ENCODE measurements at regions not wholly inside any gene's neighbourhood (a gene's known extent, or its start where the extent isn't known, plus 50 kb on each side); places are given as distances from the start of the nearest gene placed in this dataset.

DNA sequence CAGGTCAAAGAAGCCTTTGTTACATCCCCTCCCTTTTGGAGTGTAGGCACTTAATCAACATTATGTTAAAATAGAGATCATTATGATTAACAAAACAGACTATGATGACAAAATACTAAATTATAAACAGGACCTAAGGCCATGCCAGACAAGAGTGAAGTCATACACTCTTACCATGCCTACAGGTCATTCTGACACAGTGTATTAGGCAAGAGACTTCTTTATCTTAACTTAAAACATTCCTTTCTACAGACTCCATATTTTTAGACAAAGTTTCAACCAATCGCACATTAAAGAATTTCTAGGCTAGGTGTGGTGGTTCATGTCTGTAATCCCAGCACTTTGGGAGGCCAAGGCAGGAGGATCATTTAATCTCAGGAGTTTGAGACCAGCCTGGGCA, 128.6 kb upstream of the SLC34A2 start:
- no peak overlapping the region for H3K27ac ChIP-seq
- no peaks in the 10 kb centered on the region for H3K27me3 ChIP-seq
- no peak overlapping the region for H3K4me3 ChIP-seq
- intact Hi-C loops (cut with DNase I), result no loop called here
- peak; percentile 34 for ATAC-seq
- TF ChIP-seq, protein P1, sequence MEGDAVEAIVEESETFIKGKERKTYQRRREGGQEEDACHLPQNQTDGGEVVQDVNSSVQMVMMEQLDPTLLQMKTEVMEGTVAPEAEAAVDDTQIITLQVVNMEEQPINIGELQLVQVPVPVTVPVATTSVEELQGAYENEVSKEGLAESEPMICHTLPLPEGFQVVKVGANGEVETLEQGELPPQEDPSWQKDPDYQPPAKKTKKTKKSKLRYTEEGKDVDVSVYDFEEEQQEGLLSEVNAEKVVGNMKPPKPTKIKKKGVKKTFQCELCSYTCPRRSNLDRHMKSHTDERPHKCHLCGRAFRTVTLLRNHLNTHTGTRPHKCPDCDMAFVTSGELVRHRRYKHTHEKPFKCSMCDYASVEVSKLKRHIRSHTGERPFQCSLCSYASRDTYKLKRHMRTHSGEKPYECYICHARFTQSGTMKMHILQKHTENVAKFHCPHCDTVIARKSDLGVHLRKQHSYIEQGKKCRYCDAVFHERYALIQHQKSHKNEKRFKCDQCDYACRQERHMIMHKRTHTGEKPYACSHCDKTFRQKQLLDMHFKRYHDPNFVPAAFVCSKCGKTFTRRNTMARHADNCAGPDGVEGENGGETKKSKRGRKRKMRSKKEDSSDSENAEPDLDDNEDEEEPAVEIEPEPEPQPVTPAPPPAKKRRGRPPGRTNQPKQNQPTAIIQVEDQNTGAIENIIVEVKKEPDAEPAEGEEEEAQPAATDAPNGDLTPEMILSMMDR (IDR thresholded peaks at IDR 0.05), result no peak
- DNase-seq, result no peak
- H3K9me3 ChIP-seq, result no peaks in the 10 kb centered on the region
- no peaks in the 10 kb centered on the region for H3K4me1 ChIP-seq
- H3K36me3 ChIP-seq, result no peaks in the 10 kb centered on the region

- Histone ChIP-seq H3K27me3 (no peaks in the 10 kb centered on the region), H3K4me1 (no peaks in the 10 kb centered on the region), H3K27ac (no peak overlapping the region), H3K9me3 (no peaks in the 10 kb centered on the region), H3K4me3 (no peak overlapping the region), H3K36me3 (no peaks in the 10 kb centered on the region)
- no peak for DNase-seq
- no peak for ATAC-seq
- TF ChIP-seq, protein P1 (IDR thresholded peaks at IDR 0.05), result no peak
- intact Hi-C loops (cut with DNase I), result no loop called here
These were observed 127.3 kb upstream of the SLC34A2 start for GRCh38 chr4:25528391-25528790.

- TF ChIP-seq, protein P1 (IDR thresholded peaks at IDR 0.05), result peak; percentile 26
- Histone ChIP-seq H3K9me3 (no peaks in the 10 kb centered on the region), H3K36me3 (no peaks in the 10 kb centered on the region), H3K4me1 (no peaks in the 10 kb centered on the region), H3K27ac (no peak overlapping the region), H3K27me3 (no peaks in the 10 kb centered on the region), H3K4me3 (no peak overlapping the region)
- ATAC-seq (no peak), DNase-seq (no peak)
- intact Hi-C loops (cut with DNase I), result no loop called here
These were observed 124.4 kb upstream of the SLC34A2 start for GRCh38 chr4:25531272-25531671.

DNA sequence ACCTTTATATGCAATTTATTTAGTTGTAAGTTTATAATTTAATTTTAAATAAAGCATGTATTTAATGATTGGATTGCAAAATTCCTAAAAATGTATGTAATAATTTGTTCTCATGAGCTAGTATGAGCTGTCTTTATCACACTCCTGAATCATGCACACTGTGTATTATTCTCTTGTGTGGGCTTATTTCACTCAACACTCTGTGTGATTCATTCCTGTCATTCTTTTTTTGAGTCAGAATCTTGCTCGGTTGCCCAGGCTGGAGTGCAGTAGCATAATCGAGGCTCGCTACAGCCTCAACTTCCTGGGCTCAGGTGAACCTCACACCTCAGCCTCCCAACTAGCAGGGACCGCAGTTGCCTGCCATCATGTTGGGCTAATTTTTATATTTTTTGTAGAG, 123.1 kb upstream of the SLC34A2 start:
- Histone ChIP-seq H3K36me3 (no peaks in the 10 kb centered on the region), H3K27ac (no peak overlapping the region), H3K9me3 (no peaks in the 10 kb centered on the region), H3K4me3 (no peak overlapping the region), H3K4me1 (peaks cover 7% of the 10 kb centered on the region), H3K27me3 (no peaks in the 10 kb centered on the region)
- DNase-seq (no peak), ATAC-seq (no peak)
- TF ChIP-seq, protein P1 (IDR thresholded peaks at IDR 0.05), result no peak
- intact Hi-C loops (cut with DNase I), result no loop called here

DNA sequence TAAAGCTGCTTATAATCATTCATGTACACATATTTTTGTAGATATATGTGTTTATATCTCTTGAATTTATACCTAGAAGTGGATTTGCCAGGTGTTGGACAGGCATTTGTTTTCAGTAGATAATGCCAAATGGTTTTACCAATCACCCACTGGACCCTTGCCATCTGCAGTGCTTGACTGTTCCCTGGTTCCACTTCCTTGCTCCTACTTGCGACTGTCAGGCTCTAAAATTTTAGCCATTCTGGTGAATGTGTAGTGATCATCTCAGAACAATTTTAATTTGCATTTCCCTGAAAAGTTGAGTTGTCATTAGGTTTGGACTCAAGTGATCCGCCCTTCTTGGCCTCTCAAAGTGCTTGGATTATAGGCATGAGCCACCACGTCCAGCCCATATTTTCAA, 122.4 kb upstream of the SLC34A2 start:
- Histone ChIP-seq H3K4me3 (no peak overlapping the region), H3K27ac (no peak overlapping the region), H3K27me3 (no peaks in the 10 kb centered on the region), H3K4me1 (peaks cover 7% of the 10 kb centered on the region), H3K36me3 (no peaks in the 10 kb centered on the region), H3K9me3 (no peaks in the 10 kb centered on the region)
- no peak for ATAC-seq
- TF ChIP-seq, protein P1 (IDR thresholded peaks at IDR 0.05), result no peak
- DNase-seq, result no peak
- intact Hi-C loops (cut with DNase I), result no loop called here

DNA sequence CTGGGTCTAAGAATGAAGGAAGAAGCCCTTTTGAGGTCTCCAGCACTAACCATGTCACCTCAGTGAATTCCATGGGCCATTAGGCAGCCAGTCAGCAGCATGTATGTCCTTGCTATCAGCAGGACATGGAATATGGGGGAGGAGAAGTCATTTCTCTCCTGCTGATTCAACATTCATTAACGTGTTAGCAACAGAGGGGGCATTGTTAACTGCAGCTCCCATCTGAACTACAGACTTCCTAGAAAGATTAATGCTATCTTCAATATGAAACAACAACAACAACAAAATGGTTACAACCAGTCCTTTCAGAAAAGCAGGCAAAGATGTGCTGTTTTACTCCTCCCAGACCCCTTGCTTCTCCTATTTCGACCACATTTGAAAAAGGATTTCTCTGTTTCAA, 120.4 kb upstream of the SLC34A2 start:
- intact Hi-C loops (cut with DNase I), result no loop called here
- peaks cover 7% of the 10 kb centered on the region for H3K4me1 ChIP-seq
- H3K9me3 ChIP-seq, result no peaks in the 10 kb centered on the region
- ATAC-seq (no peak), DNase-seq (no peak)
- H3K36me3 ChIP-seq, result no peaks in the 10 kb centered on the region
- no peak overlapping the region for H3K4me3 ChIP-seq
- TF ChIP-seq, protein P1 (IDR thresholded peaks at IDR 0.05), result no peak
- H3K27ac ChIP-seq, result no peak overlapping the region
- no peaks in the 10 kb centered on the region for H3K27me3 ChIP-seq

Measured in upper lobe of right lung (tissue), 1 donor.